Muscle layer of duodenum (tissue), 2 donors: ENCODE measurements at regions not wholly inside any gene's neighbourhood (a gene's known extent, or its start where the extent isn't known, plus 50 kb on each side); places are given as distances from the start of the nearest gene placed in this dataset.

ENCODE experiments used
- H3K27ac ChIP-seq: one replicate; pipeline ENCODE4 v1.7.0; 2013; ENCODE audit warnings: mild to moderate bottlenecking, low read length
- H3K27me3 ChIP-seq: one replicate; pipeline ENCODE4 v1.7.0; 2013; ENCODE audit warnings: low read depth, mild to moderate bottlenecking, control low read depth, low read length
- H3K36me3 ChIP-seq, 2 donors: one replicate each; pipeline ENCODE4 v1.7.0; 2013; ENCODE audit warnings: low read length in 2 of 2, control low read depth in 1 of 2, mild to moderate bottlenecking in 1 of 2; ENCODE audit not compliant: insufficient read depth in 2 of 2, control insufficient read depth in 1 of 2
- H3K4me1 ChIP-seq, 2 donors: one replicate each; pipeline ENCODE4 v1.7.0; 2013; ENCODE audit warnings: low read length in 2 of 2, mild to moderate bottlenecking in 2 of 2, control low read depth in 1 of 2, moderate library complexity in 1 of 2; ENCODE audit not compliant: insufficient read depth in 2 of 2, control insufficient read depth in 1 of 2
- H3K4me3 ChIP-seq, 2 donors: one replicate each; pipeline ENCODE4 v1.7.0; 2013; ENCODE audit warnings: low read length in 2 of 2, low read depth in 1 of 2, mild to moderate bottlenecking in 1 of 2
- H3K9me3 ChIP-seq, 2 donors: one replicate each; pipeline ENCODE4 v1.7.0; 2013; ENCODE audit warnings: low read length in 2 of 2, control low read depth in 1 of 2, mild to moderate bottlenecking in 1 of 2; ENCODE audit not compliant: control insufficient read depth in 1 of 2
- donor health status: healthy.

GRCh38 chr4:180810581-180810980, 1432.6 kb upstream of the TENM3 start:
- no peaks in the 10 kb centered on the region for H3K9me3 ChIP-seq
- no peak overlapping the region for H3K4me3 ChIP-seq
- H3K27ac ChIP-seq, result no peak overlapping the region

GRCh38 chr4:180811556-180811955, 1431.6 kb upstream of the TENM3 start:
- H3K27ac ChIP-seq, result no peak overlapping the region

More at GRCh38 chr4:180810581-180810980, 1432.6 kb upstream of the TENM3 start:
- Histone ChIP-seq H3K36me3 (no peaks in the 10 kb centered on the region), H3K27me3 (no peaks in the 10 kb centered on the region), H3K4me1 (no peaks in the 10 kb centered on the region)

GRCh38 chr4:180812783-180813182, 1430.4 kb upstream of the TENM3 start:
- H3K4me3 ChIP-seq, result no peak overlapping the region
- H3K27ac ChIP-seq, result no peak overlapping the region
- H3K9me3 ChIP-seq, result no peaks in the 10 kb centered on the region
- H3K36me3 ChIP-seq, result no peaks in the 10 kb centered on the region
- no peaks in the 10 kb centered on the region for H3K27me3 ChIP-seq
- H3K4me1 ChIP-seq, result no peaks in the 10 kb centered on the region

More at GRCh38 chr4:180811556-180811955, 1431.6 kb upstream of the TENM3 start:
- Histone ChIP-seq H3K36me3 (no peaks in the 10 kb centered on the region), H3K4me3 (no peak overlapping the region), H3K27me3 (no peaks in the 10 kb centered on the region), H3K4me1 (no peaks in the 10 kb centered on the region), H3K9me3 (no peaks in the 10 kb centered on the region)

- Histone ChIP-seq H3K36me3 (no peaks in the 10 kb centered on the region), H3K4me1 (no peaks in the 10 kb centered on the region), H3K9me3 (no peaks in the 10 kb centered on the region), H3K27ac (no peak overlapping the region), H3K4me3 (no peak overlapping the region), H3K27me3 (no peaks in the 10 kb centered on the region)
Measured at GRCh38 chr4:180814875-180815417, 1428.3 kb upstream of the TENM3 start.

DNA sequence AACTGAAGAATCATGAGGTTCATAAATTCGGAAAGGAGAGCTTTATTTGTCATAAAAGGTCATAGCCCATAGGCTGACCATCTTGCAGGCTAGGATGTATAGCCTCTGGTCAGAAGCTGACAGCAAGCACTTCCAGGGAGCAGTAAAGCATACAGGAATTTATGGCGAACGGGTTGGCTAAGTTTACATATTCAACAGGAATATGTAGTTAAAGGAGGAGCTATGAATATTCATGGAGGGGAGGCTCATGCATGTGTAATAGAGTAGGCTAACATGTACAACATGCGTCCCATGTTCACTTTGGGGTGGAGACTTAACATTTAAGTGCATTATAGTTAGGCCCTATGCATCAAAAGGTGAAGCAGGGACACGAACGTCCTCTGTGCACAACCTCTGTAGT, 1425.7 kb upstream of the TENM3 start:
- no peaks in the 10 kb centered on the region for H3K27me3 ChIP-seq
- H3K9me3 ChIP-seq, result no peaks in the 10 kb centered on the region
- no peaks in the 10 kb centered on the region for H3K4me1 ChIP-seq
- no peak overlapping the region for H3K4me3 ChIP-seq
- H3K27ac ChIP-seq, result no peak overlapping the region
- H3K36me3 ChIP-seq, result no peaks in the 10 kb centered on the region

DNA sequence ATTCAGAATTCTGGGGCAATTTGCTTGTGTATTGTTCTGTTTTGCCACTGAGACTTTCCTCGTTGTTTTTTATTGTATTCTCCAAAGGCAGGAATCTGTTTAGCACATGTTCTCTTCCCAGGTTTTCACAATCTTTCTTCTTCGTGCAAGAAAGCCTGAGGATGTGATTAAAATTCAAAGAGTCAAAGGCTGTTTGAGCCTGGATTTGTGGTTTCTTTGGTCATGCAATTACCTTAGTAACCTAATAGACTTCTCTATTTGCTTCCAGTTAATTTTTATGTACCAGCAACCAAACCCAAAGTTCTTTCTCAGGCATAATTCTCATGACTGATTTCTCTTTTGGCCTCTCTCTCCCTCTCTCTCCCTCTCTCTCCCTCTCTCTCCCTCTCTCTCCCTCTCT, 1420.1 kb upstream of the TENM3 start:
- H3K27ac ChIP-seq, result no peak overlapping the region
- no peaks in the 10 kb centered on the region for H3K4me1 ChIP-seq
- H3K27me3 ChIP-seq, result no peaks in the 10 kb centered on the region
- no peak overlapping the region for H3K4me3 ChIP-seq
- no peaks in the 10 kb centered on the region for H3K36me3 ChIP-seq
- no peaks in the 10 kb centered on the region for H3K9me3 ChIP-seq

GRCh38 chr4:180827232-180828009, 1415.8 kb upstream of the TENM3 start:
- Histone ChIP-seq H3K9me3 (no peaks in the 10 kb centered on the region), H3K27ac (peak overlapping the region; percentile 36), H3K4me3 (peak overlapping the region; percentile 62 to 77)

GRCh38 chr4:180828455-180829018, 1414.7 kb upstream of the TENM3 start:
- H3K9me3 ChIP-seq, result no peaks in the 10 kb centered on the region
- no peak overlapping the region for H3K4me3 ChIP-seq
- H3K27me3 ChIP-seq, result no peaks in the 10 kb centered on the region
- H3K27ac ChIP-seq, result no peak overlapping the region
- H3K36me3 ChIP-seq, result no peaks in the 10 kb centered on the region
- no peaks in the 10 kb centered on the region for H3K4me1 ChIP-seq

More at GRCh38 chr4:180827232-180828009, 1415.8 kb upstream of the TENM3 start:
- H3K36me3 ChIP-seq, result no peaks in the 10 kb centered on the region
- H3K4me1 ChIP-seq, result no peaks in the 10 kb centered on the region
- H3K27me3 ChIP-seq, result no peaks in the 10 kb centered on the region

DNA sequence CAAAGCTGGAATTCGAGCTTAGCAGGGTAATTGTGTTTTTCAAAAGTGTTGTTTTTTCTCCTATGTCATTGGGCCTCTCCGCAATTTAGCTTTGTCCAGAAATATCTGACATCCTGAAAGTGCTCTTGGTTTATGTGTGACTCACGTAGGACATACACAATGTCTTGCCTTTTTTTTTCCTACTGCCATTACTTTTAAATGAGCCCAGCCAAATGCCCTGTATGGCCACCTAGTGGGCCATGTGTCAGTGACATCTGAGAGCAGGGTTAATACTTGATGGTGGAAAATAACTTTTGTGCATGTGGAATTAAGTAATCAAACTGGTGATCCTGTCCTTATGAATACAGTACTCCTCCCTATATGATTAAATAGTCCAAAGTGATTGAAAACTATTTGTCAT, 1411.1 kb upstream of the TENM3 start:
- no peak overlapping the region for H3K27ac ChIP-seq
- no peaks in the 10 kb centered on the region for H3K36me3 ChIP-seq
- no peaks in the 10 kb centered on the region for H3K9me3 ChIP-seq
- no peaks in the 10 kb centered on the region for H3K27me3 ChIP-seq
- no peak overlapping the region for H3K4me3 ChIP-seq
- no peaks in the 10 kb centered on the region for H3K4me1 ChIP-seq

DNA sequence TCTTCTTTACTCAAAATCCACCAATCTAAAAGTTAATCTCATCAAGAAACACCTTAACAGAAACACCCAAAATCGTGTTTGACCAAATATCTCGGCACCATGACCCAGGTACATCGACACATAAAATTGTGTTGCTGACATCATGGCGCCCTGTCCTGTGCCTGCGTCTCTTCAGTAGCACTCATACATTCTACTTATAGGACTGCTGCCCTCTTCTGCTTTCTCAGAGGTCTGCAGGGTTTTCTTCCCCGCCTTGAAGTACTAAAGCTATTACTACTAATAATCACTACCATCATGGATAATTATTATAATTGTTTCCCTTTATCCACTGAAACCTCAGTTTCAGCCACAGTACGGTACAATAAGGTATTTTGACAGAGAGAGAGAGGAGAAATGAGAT, 1403.1 kb upstream of the TENM3 start:
- no peaks in the 10 kb centered on the region for H3K4me1 ChIP-seq
- no peaks in the 10 kb centered on the region for H3K27me3 ChIP-seq
- H3K36me3 ChIP-seq, result no peaks in the 10 kb centered on the region
- no peak overlapping the region for H3K4me3 ChIP-seq
- H3K27ac ChIP-seq, result no peak overlapping the region
- H3K9me3 ChIP-seq, result no peaks in the 10 kb centered on the region

DNA sequence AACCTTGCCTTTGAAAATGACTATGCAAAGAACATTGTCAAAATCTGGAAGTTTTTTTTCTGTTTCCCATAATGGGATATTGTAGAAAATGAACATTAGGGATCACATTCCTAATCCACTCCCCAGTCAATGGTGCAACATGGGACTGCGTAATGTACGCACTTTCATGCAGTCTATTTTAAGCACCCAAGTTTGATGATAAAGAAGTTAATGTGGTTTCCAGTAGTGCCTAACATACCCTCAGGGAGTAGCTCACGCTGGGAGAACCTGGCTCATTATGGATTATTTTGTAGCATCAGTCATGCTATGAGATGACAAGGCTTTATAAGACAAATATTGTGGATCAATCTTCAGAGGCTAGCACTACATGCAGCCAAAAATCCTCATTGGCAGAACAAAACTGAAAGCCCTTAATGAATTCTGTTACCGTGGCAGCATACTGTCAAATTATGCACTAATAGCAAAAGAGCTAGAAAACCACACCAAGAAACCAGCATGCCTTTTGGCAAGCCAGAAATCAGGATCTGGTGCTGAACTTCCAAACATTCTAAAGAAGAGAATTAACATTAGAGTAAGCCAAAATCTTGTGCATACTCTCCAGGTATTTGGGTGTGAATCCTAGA, 1392.8 kb upstream of the TENM3 start:
- Histone ChIP-seq H3K27me3 (no peaks in the 10 kb centered on the region), H3K4me1 (no peaks in the 10 kb centered on the region), H3K27ac (no peak overlapping the region), H3K36me3 (no peaks in the 10 kb centered on the region), H3K9me3 (no peaks in the 10 kb centered on the region), H3K4me3 (no peak overlapping the region)
